A172 (cell line): ENCODE measurements at regions not wholly inside any gene's neighbourhood (a gene's known extent, or its start where the extent isn't known, plus 50 kb on each side); places are given as distances from the start of the nearest gene placed in this dataset.
"Not testable (repeated sequence)": the region's sequence is repeated elsewhere in the genome, so short reads cannot be mapped to it uniquely, and the experiment has no call there.

ENCODE experiments used
- DNase-seq: peaks from one replicate; pipeline ENCODE4 v3.0.0-alpha.2; 2015; ENCODE audit warnings: low spot score

- DNase-seq, result peak; percentile 93
Measured at GRCh38 chr9:81431641-81432040, 257.7 kb downstream of the TLE1 start.

- no peak for DNase-seq
Measured at GRCh38 chr9:81430727-81431126, 258.6 kb downstream of the TLE1 start.

DNA sequence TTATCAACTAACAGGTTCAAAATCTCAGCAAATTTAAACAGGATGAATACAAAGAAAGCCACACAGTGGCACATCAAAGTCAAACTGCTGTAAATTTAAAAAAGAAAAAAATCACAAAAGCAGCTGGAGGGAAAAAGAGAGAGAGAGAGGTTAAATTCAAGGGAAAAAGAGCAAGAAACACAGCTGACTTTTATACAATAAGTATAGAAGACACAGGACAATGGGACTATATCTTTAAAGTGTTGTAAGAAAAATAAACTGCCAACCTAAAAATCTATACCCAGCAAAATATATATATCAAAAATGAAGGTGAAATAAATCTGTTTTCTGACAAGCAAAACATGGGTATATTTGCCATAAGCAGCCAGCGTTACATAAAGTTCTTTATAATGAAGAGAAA, 261.5 kb downstream of the TLE1 start:
- peak; percentile 18 for DNase-seq

GRCh38 chr9:81424431-81424830, 264.9 kb downstream of the TLE1 start:
- DNase-seq, result no peak

GRCh38 chr9:81423589-81424326, 265.6 kb downstream of the TLE1 start:
- DNase-seq, result no peak

- not testable (repeated sequence) for DNase-seq
Measured at GRCh38 chr9:81421090-81421489, 268.3 kb downstream of the TLE1 start.

GRCh38 chr9:81420024-81420423, 269.3 kb downstream of the TLE1 start:
- no peak for DNase-seq

DNA sequence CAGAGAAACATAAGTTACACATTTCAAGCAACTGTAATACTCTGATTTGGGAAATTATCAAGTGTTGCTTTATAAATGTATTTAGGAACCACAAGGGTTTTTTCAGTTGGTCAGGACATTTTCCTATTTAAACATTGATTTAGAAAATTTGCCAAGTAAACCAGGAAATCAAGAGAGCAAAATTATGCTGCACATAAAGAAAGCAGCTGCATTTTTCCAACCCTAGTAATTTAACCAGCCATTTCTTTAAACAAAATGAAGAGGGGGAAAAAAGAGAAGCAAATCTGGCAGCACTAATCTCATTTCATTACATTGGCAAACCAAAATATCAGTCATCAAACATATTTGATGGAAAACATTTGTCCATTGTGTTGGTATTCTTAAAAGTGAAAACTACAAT, 271.4 kb downstream of the TLE1 start:
- DNase-seq, result no peak

- no peak for DNase-seq
Measured at GRCh38 chr9:81417299-81417675, 272.1 kb downstream of the TLE1 start.

- no peak for DNase-seq
Measured at GRCh38 chr9:81416476-81417298, 272.7 kb downstream of the TLE1 start.

- DNase-seq, result no peak
Measured at GRCh38 chr9:81414836-81415235, 274.5 kb downstream of the TLE1 start.

- DNase-seq, result peak; percentile 50
Measured at GRCh38 chr9:81411961-81412360, 277.4 kb downstream of the TLE1 start.

DNA sequence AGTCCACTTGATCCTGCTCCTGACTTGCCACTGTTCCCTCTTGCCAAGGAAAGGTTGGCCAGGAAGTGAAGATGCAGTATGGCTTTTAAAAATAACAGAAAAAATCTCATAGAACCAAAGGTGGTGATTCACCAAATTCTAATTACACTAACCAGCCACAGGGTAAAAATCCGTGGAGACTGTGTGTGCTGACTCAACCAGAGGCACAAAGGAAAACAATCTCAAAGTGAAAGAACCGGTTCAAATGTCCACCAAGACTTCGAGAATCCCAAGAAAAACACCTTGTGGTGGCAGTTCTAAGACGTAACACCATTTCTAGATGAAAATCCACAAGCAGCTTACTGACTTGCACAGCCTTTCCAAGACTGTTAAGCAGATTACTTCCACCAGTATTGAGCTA, 279.1 kb downstream of the TLE1 start:
- peak; percentile 87 for DNase-seq

DNA sequence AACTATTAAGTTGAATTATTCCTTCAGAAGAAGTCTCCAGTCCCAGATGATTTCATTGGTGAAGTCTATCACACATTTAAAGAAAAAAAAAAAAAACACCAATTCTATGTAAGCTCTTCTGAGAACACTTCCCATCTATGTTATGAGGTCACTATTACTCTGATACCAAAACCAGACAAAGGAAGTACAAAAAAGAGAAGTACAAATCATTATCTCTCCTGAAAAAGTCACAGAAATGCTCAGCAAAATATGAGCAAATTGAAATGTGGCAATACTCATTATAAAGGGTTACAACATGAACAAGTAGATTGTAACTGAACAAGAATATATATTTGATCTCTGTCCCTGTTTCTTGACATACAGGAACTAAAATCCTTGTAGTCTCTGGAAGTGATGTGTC, 280.4 kb downstream of the TLE1 start:
- DNase-seq, result no peak

GRCh38 chr9:81404931-81405598, 284.3 kb downstream of the TLE1 start:
- DNase-seq, result no peak

GRCh38 chr9:81397481-81398381, 291.6 kb downstream of the TLE1 start:
- peak; percentile 32 for DNase-seq

- no peak for DNase-seq
Measured at GRCh38 chr9:81396528-81396927, 292.8 kb downstream of the TLE1 start.

GRCh38 chr9:81395676-81396054, 293.7 kb downstream of the TLE1 start:
- no peak for DNase-seq

- no peak for DNase-seq
Measured at GRCh38 chr9:81394881-81395675, 294.3 kb downstream of the TLE1 start.

- no peak for DNase-seq
Measured at GRCh38 chr9:81393985-81394811, 295.1 kb downstream of the TLE1 start.
